Ovary (tissue), 3 donors: ENCODE measurements at regions not wholly inside any gene's neighbourhood (a gene's known extent, or its start where the extent isn't known, plus 50 kb on each side); places are given as distances from the start of the nearest gene placed in this dataset.

Experiments used
- EP300 ChIP-seq: sonication (generic); formaldehyde crosslinking; IDR thresholded peaks from one replicate; pipeline ENCODE4 v1.6.1; 2017; ENCODE audit warnings: antibody characterized with exemption
- POLR2A ChIP-seq: fragments of 450-650 bp; IDR thresholded peaks from one replicate; pipeline ENCODE4 v1.6.1; 2017; ENCODE audit warnings: antibody characterized with exemption, mild to moderate bottlenecking, moderate library complexity
- TF ChIP-seq, protein P1 (sequence below), 3 donors: fragments of 450-650 bp in 2 of 3; fragments of 200-600 bp in 1 of 3; IDR thresholded peaks; one replicate each; pipeline versions ENCODE4 v1.5.1 to v1.8.0; 2016 to 2022; ENCODE audit warnings: antibody characterized with exemption in 3 of 3, mild to moderate bottlenecking in 1 of 3
- donor health status: DM: no; HTN: no; CAD: no.

DNA sequence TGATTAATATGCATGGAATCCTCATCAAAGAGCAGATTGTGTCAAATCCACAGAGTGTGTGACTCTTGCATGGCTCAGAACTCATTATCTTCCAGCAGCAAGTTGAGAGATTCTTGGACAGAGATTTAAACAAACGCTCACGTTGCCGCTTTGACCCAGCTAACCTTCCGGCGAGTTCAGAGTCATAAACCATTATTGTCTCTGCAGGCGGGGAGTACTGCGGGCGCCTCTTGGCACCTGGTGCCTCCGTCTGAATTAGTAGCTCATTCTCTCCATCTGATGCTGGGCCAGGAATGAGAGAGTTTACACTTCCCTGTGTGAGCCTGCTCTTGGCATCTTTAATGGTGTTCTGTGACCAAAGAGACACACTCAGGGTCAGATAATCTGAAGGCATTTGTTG is 138.6 kb upstream of the WSCD1 start:
- no peak for TF ChIP-seq EP300
- TF ChIP-seq, protein P1, sequence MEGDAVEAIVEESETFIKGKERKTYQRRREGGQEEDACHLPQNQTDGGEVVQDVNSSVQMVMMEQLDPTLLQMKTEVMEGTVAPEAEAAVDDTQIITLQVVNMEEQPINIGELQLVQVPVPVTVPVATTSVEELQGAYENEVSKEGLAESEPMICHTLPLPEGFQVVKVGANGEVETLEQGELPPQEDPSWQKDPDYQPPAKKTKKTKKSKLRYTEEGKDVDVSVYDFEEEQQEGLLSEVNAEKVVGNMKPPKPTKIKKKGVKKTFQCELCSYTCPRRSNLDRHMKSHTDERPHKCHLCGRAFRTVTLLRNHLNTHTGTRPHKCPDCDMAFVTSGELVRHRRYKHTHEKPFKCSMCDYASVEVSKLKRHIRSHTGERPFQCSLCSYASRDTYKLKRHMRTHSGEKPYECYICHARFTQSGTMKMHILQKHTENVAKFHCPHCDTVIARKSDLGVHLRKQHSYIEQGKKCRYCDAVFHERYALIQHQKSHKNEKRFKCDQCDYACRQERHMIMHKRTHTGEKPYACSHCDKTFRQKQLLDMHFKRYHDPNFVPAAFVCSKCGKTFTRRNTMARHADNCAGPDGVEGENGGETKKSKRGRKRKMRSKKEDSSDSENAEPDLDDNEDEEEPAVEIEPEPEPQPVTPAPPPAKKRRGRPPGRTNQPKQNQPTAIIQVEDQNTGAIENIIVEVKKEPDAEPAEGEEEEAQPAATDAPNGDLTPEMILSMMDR (IDR thresholded peaks at IDR 0.05): no peak
- TF ChIP-seq POLR2A: no peak
